ENCODE measurements at regions not wholly inside any gene's neighbourhood (a gene's known extent, or its start where the extent isn't known, plus 50 kb on each side); places are given as distances from the start of the nearest gene placed in this dataset.

GRCh38 chr5:34507933-34508332 is 148.2 kb upstream of the RAI14 start:
- H3K27ac ChIP-seq (ENCODE audit: low read depth in 2 of 2, low read length in 2 of 2) = no peak overlapping the region
- peaks cover 0 to 7% (median 2%) of the 10 kb centered on the region in 3 donors for H3K4me1 ChIP-seq (ENCODE audit: control insufficient read depth in 2 of 3, insufficient read depth in 2 of 3, low read depth in 1 of 3, low read length in 3 of 3)
- H3K4me3 ChIP-seq (ENCODE audit: low read length in 3 of 3) = no peak overlapping the region
- H3K36me3 ChIP-seq (ENCODE audit: control insufficient read depth in 2 of 3, insufficient read depth in 3 of 3, low read length in 3 of 3) = no peaks in the 10 kb centered on the region
- intact Hi-C loops (cut with DNase I) = no loop called here
- no peak for TF ChIP-seq CTCF (IDR thresholded peaks at IDR 0.05; ENCODE audit: borderline replicate concordance, extremely low read depth, insufficient read depth)
- H3K9me3 ChIP-seq (ENCODE audit: control insufficient read depth in 2 of 3, insufficient read depth in 1 of 3, low read length in 3 of 3) = no peaks in the 10 kb centered on the region
- no peaks in the 10 kb centered on the region for H3K27me3 ChIP-seq (ENCODE audit: control insufficient read depth, insufficient read depth, low read length)
- FAIRE-seq (no peak), DNase-seq (no peak)
- H3K9ac ChIP-seq (ENCODE audit: low read length in 3 of 3) = no peak overlapping the region

- Histone ChIP-seq H3K9me3 (ENCODE audit: control insufficient read depth in 2 of 3, insufficient read depth in 1 of 3, low read length in 3 of 3) (no peaks in the 10 kb centered on the region), H3K36me3 (ENCODE audit: control insufficient read depth in 2 of 3, insufficient read depth in 3 of 3, low read length in 3 of 3) (no peaks in the 10 kb centered on the region), H3K27ac (ENCODE audit: low read depth in 2 of 2, low read length in 2 of 2) (no peak overlapping the region), H3K27me3 (ENCODE audit: control insufficient read depth, insufficient read depth, low read length) (no peaks in the 10 kb centered on the region), H3K4me3 (ENCODE audit: low read length in 3 of 3) (no peak overlapping the region), H3K4me1 (ENCODE audit: control insufficient read depth in 2 of 3, insufficient read depth in 2 of 3, low read depth in 1 of 3, low read length in 3 of 3) (peaks cover 0 to 2% (median 0%) of the 10 kb centered on the region in 3 donors), H3K9ac (ENCODE audit: low read length in 3 of 3) (no peak overlapping the region)
- DNase-seq (no peak), FAIRE-seq (no peak)
- intact Hi-C loops (cut with DNase I) = no loop called here
- TF ChIP-seq CTCF (IDR thresholded peaks at IDR 0.05; ENCODE audit: borderline replicate concordance, extremely low read depth, insufficient read depth) = no peak
These were observed 146.7 kb upstream of the RAI14 start for GRCh38 chr5:34509392-34509791.

- Histone ChIP-seq H3K4me1 (ENCODE audit: control insufficient read depth in 2 of 3, insufficient read depth in 2 of 3, low read depth in 1 of 3, low read length in 3 of 3) (peaks cover 0 to 2% (median 0%) of the 10 kb centered on the region in 3 donors), H3K36me3 (ENCODE audit: control insufficient read depth in 2 of 3, insufficient read depth in 3 of 3, low read length in 3 of 3) (no peaks in the 10 kb centered on the region), H3K9me3 (ENCODE audit: control insufficient read depth in 2 of 3, insufficient read depth in 1 of 3, low read length in 3 of 3) (no peaks in the 10 kb centered on the region), H3K4me3 (ENCODE audit: low read length in 3 of 3) (no peak overlapping the region), H3K9ac (ENCODE audit: low read length in 3 of 3) (no peak overlapping the region), H3K27me3 (ENCODE audit: control insufficient read depth, insufficient read depth, low read length) (no peaks in the 10 kb centered on the region), H3K27ac (ENCODE audit: low read depth in 2 of 2, low read length in 2 of 2) (no peak overlapping the region)
- DNase-seq (no peak), FAIRE-seq (no peak)
- intact Hi-C loops (cut with DNase I) = no loop called here
- TF ChIP-seq CTCF (IDR thresholded peaks at IDR 0.05; ENCODE audit: borderline replicate concordance, extremely low read depth, insufficient read depth) = no peak
These were observed 146.1 kb upstream of the RAI14 start for GRCh38 chr5:34510002-34510401.

GRCh38 chr5:34511063-34511462 is 145.1 kb upstream of the RAI14 start:
- FAIRE-seq = no peak

More at GRCh38 chr5:34511063-34511462, 145.1 kb upstream of the RAI14 start:
- intact Hi-C loops (cut with DNase I) = no loop called here
- DNase-seq = no peak
- no peak overlapping the region for H3K4me3 ChIP-seq (ENCODE audit: low read length in 3 of 3)
- H3K4me1 ChIP-seq (ENCODE audit: control insufficient read depth in 2 of 3, insufficient read depth in 2 of 3, low read depth in 1 of 3, low read length in 3 of 3) = peaks cover 0 to 2% (median 0%) of the 10 kb centered on the region in 3 donors
- no peak overlapping the region for H3K27ac ChIP-seq (ENCODE audit: low read depth in 2 of 2, low read length in 2 of 2)
- H3K9ac ChIP-seq (ENCODE audit: low read length in 3 of 3) = no peak overlapping the region
- H3K36me3 ChIP-seq (ENCODE audit: control insufficient read depth in 2 of 3, insufficient read depth in 3 of 3, low read length in 3 of 3) = no peaks in the 10 kb centered on the region
- no peaks in the 10 kb centered on the region for H3K9me3 ChIP-seq (ENCODE audit: control insufficient read depth in 2 of 3, insufficient read depth in 1 of 3, low read length in 3 of 3)
- TF ChIP-seq CTCF (IDR thresholded peaks at IDR 0.05; ENCODE audit: borderline replicate concordance, extremely low read depth, insufficient read depth) = no peak
- H3K27me3 ChIP-seq (ENCODE audit: control insufficient read depth, insufficient read depth, low read length) = no peaks in the 10 kb centered on the region
